ENCODE measurements at regions not wholly inside any gene's neighbourhood (a gene's known extent, or its start where the extent isn't known, plus 50 kb on each side); places are given as distances from the start of the nearest gene placed in this dataset.

GRCh38 chr18:78666666-78667335 is 312.8 kb upstream of the SALL3 start:
- Histone ChIP-seq H3K4me2 (ENCODE audit: low read length) (no peak overlapping the region), H4K20me1 (ENCODE audit: insufficient read depth) (no peaks in the 10 kb centered on the region), H3K36me3 (ENCODE audit: insufficient read depth, low read length) (no peaks in the 10 kb centered on the region), H3K27ac (ENCODE audit: low read length) (no peak overlapping the region), H2AFZ (ENCODE audit: low read depth, low read length) (no peak overlapping the region), H3K27me3 (ENCODE audit: insufficient read depth, low read depth, low read length) (no peaks in the 10 kb centered on the region), H3K9ac (ENCODE audit: low read length) (no peak overlapping the region), H3K4me3 (ENCODE audit: low read length) (no peak overlapping the region), H3F3A (ENCODE audit: insufficient read depth, low read length, poor library complexity, severe bottlenecking) (no peaks in the 10 kb centered on the region), H3K9me3 (ENCODE audit: low read length) (no peaks in the 10 kb centered on the region), H3K9me2 (ENCODE audit: insufficient read depth, low read length) (no peaks in the 10 kb centered on the region), H3K79me2 (replicated peaks; ENCODE audit: insufficient read depth, low read length) (no peaks in the 10 kb centered on the region)
- TF ChIP-seq REST (IDR thresholded peaks at IDR 0.05; ENCODE audit: borderline replicate concordance) (no peak), EZH2 (IDR thresholded peaks at IDR 0.05; ENCODE audit: borderline replicate concordance, insufficient read depth, low read length, poor library complexity, severe bottlenecking) (no peak), POLR2AphosphoS5 (IDR thresholded peaks at IDR 0.05) (no peak), CTCF (IDR thresholded peaks at IDR 0.05; ENCODE audit: poor library complexity, severe bottlenecking) (no peak), TAF1 (IDR thresholded peaks at IDR 0.05; ENCODE audit: low read depth) (no peak), EP300 (conservative IDR thresholded peaks at IDR 0.05; ENCODE audit: poor library complexity, severe bottlenecking) (no peak), SMC3 (conservative IDR thresholded peaks at IDR 0.05; ENCODE audit: poor library complexity) (no peak)

GRCh38 chr18:78670778-78671391 is 308.7 kb upstream of the SALL3 start:
- H3K79me2 ChIP-seq (replicated peaks; ENCODE audit: insufficient read depth, low read length): no peaks in the 10 kb centered on the region
- H3K27me3 ChIP-seq (ENCODE audit: insufficient read depth, low read depth, low read length): no peaks in the 10 kb centered on the region
- no peaks in the 10 kb centered on the region for H4K20me1 ChIP-seq (ENCODE audit: insufficient read depth)
- no peak overlapping the region for H2AFZ ChIP-seq (ENCODE audit: low read depth, low read length)
- H3K36me3 ChIP-seq (ENCODE audit: insufficient read depth, low read length): no peaks in the 10 kb centered on the region
- TF ChIP-seq EZH2 (IDR thresholded peaks at IDR 0.05; ENCODE audit: borderline replicate concordance, insufficient read depth, low read length, poor library complexity, severe bottlenecking): no peak
- no peaks in the 10 kb centered on the region for H3K9me2 ChIP-seq (ENCODE audit: insufficient read depth, low read length)
- no peak overlapping the region for H3K27ac ChIP-seq (ENCODE audit: low read length)
- no peak overlapping the region for H3K9ac ChIP-seq (ENCODE audit: low read length)
- no peak overlapping the region for H3K4me2 ChIP-seq (ENCODE audit: low read length)
- H3F3A ChIP-seq (ENCODE audit: insufficient read depth, low read length, poor library complexity, severe bottlenecking): no peaks in the 10 kb centered on the region
- H3K4me3 ChIP-seq (ENCODE audit: low read length): no peak overlapping the region
- H3K9me3 ChIP-seq (ENCODE audit: low read length): no peaks in the 10 kb centered on the region

- H3K79me2 ChIP-seq (replicated peaks; ENCODE audit: insufficient read depth, low read length): no peaks in the 10 kb centered on the region
- H3K9me3 ChIP-seq (ENCODE audit: low read length): no peaks in the 10 kb centered on the region
- H4K20me1 ChIP-seq (ENCODE audit: insufficient read depth): no peaks in the 10 kb centered on the region
- H2AFZ ChIP-seq (ENCODE audit: low read depth, low read length): no peak overlapping the region
- no peaks in the 10 kb centered on the region for H3F3A ChIP-seq (ENCODE audit: insufficient read depth, low read length, poor library complexity, severe bottlenecking)
- H3K36me3 ChIP-seq (ENCODE audit: insufficient read depth, low read length): no peaks in the 10 kb centered on the region
- H3K9me2 ChIP-seq (ENCODE audit: insufficient read depth, low read length): no peaks in the 10 kb centered on the region
- no peak overlapping the region for H3K4me2 ChIP-seq (ENCODE audit: low read length)
- H3K4me3 ChIP-seq (ENCODE audit: low read length): no peak overlapping the region
- H3K27me3 ChIP-seq (ENCODE audit: insufficient read depth, low read depth, low read length): no peaks in the 10 kb centered on the region
- H3K9ac ChIP-seq (ENCODE audit: low read length): no peak overlapping the region
- H3K27ac ChIP-seq (ENCODE audit: low read length): no peak overlapping the region
- no peak for TF ChIP-seq EZH2 (IDR thresholded peaks at IDR 0.05; ENCODE audit: borderline replicate concordance, insufficient read depth, low read length, poor library complexity, severe bottlenecking)
- no peak for TF ChIP-seq RAD21 (conservative IDR thresholded peaks at IDR 0.05)
- TF ChIP-seq CTCF (IDR thresholded peaks at IDR 0.05; ENCODE audit: poor library complexity, severe bottlenecking): no peak
- TF ChIP-seq REST (IDR thresholded peaks at IDR 0.05; ENCODE audit: borderline replicate concordance): no peak
- no peak for TF ChIP-seq SMC3 (conservative IDR thresholded peaks at IDR 0.05; ENCODE audit: poor library complexity)
- TF ChIP-seq POLR2AphosphoS5 (IDR thresholded peaks at IDR 0.05): no peak
- TF ChIP-seq TAF1 (IDR thresholded peaks at IDR 0.05; ENCODE audit: low read depth): no peak
- TF ChIP-seq EP300 (conservative IDR thresholded peaks at IDR 0.05; ENCODE audit: poor library complexity, severe bottlenecking): no peak
Observed at GRCh38 chr18:78671551-78671950, 308.1 kb upstream of the SALL3 start.
